Astrocyte (in vitro differentiated cells and primary cell): ENCODE measurements at regions not wholly inside any gene's neighbourhood (a gene's known extent, or its start where the extent isn't known, plus 50 kb on each side); places are given as distances from the start of the nearest gene placed in this dataset.

Source experiments
- DNase-seq: peaks from one replicate; pipeline ENCODE4 v3.0.0-alpha.2; 2010; ENCODE audit warnings: low read depth
- FAIRE-seq: peaks from 2 replicates; lab custom pipeline; 2011; peaks lifted over from hg19 to GRCh38; lab: Jason Lieb, UNC
- H2AFZ ChIP-seq: 2 replicates; pipeline ENCODE4 v1.6.0; 2012; ENCODE audit warnings: low read depth, low read length, inconsistent platforms
- H3K27ac ChIP-seq: 2 replicates; pipeline ENCODE4 v1.5.1; 2011; ENCODE audit warnings: low read depth, low read length, inconsistent platforms
- H3K27me3 ChIP-seq: 2 replicates; pipeline ENCODE4 v1.6.0; 2011; ENCODE audit warnings: low read length, inconsistent platforms; ENCODE audit not compliant: insufficient read depth
- H3K36me3 ChIP-seq: 2 replicates; pipeline ENCODE4 v1.5.1; 2011; ENCODE audit warnings: low read length, inconsistent platforms; ENCODE audit not compliant: insufficient read depth
- H3K4me1 ChIP-seq: 2 replicates; pipeline ENCODE4 v1.5.1; 2011; ENCODE audit warnings: low read length, inconsistent platforms; ENCODE audit not compliant: insufficient read depth
- H3K4me2 ChIP-seq: 2 replicates; pipeline ENCODE4 v1.6.0; 2012; ENCODE audit warnings: low read length, inconsistent platforms
- H3K4me3 ChIP-seq: 2 replicates; pipeline ENCODE4 v1.5.1; 2011; ENCODE audit warnings: low read depth, mild to moderate bottlenecking, low read length, inconsistent platforms; ENCODE audit not compliant: insufficient read depth
- H3K79me2 ChIP-seq: 2 replicates; pipeline ENCODE4 v1.6.0; 2012; ENCODE audit warnings: mild to moderate bottlenecking, low read length, inconsistent platforms; ENCODE audit not compliant: insufficient read depth
- H3K9ac ChIP-seq: 2 replicates; pipeline ENCODE4 v1.6.0; 2012; ENCODE audit warnings: mild to moderate bottlenecking, low read length, inconsistent platforms
- H3K9me3 ChIP-seq: 2 replicates; pipeline ENCODE4 v1.5.1; 2012; ENCODE audit warnings: low read depth, mild to moderate bottlenecking, low read length, inconsistent platforms; ENCODE audit not compliant: insufficient read depth
- H4K20me1 ChIP-seq: 2 replicates; pipeline ENCODE4 v1.6.0; 2012; ENCODE audit warnings: low read length, inconsistent platforms; ENCODE audit not compliant: insufficient read depth
- H3K27ac Mint-ChIP-seq: one replicate; pipeline ENCODE4 v1.8.0; 2021; ENCODE audit warnings: mild to moderate bottlenecking, mixed read lengths; ENCODE audit not compliant: unreplicated experiment
- H3K27me3 Mint-ChIP-seq: one replicate; pipeline ENCODE4 v1.8.0; 2021; ENCODE audit warnings: low read depth, mixed read lengths; ENCODE audit not compliant: unreplicated experiment
- H3K36me3 Mint-ChIP-seq: one replicate; pipeline ENCODE4 v1.8.0; 2021; ENCODE audit warnings: low read depth, mixed read lengths; ENCODE audit not compliant: unreplicated experiment
- H3K4me1 Mint-ChIP-seq: one replicate; pipeline ENCODE4 v1.8.0; 2021; ENCODE audit warnings: low read depth, mixed read lengths; ENCODE audit not compliant: unreplicated experiment
- H3K4me3 Mint-ChIP-seq: one replicate; pipeline ENCODE4 v1.8.0; 2021; ENCODE audit warnings: mild to moderate bottlenecking, moderate library complexity, mixed read lengths; ENCODE audit not compliant: unreplicated experiment
- H3K9me3 Mint-ChIP-seq: one replicate; pipeline ENCODE4 v1.8.0; 2021; ENCODE audit warnings: mild to moderate bottlenecking, mixed read lengths; ENCODE audit not compliant: unreplicated experiment
- EZH2 ChIP-seq: IDR thresholded peaks from 2 replicates; pipeline ENCODE4 v1.6.1; 2012; ENCODE audit warnings: mild to moderate bottlenecking, low read length, inconsistent platforms; ENCODE audit not compliant: insufficient read depth
- TF ChIP-seq, protein P1 (sequence below): IDR thresholded peaks from 2 replicates; pipeline ENCODE4 v1.5.1; 2011; ENCODE audit warnings: low read depth, mild to moderate bottlenecking, inconsistent platforms, low read length, moderate library complexity; ENCODE audit not compliant: insufficient read depth

DNA sequence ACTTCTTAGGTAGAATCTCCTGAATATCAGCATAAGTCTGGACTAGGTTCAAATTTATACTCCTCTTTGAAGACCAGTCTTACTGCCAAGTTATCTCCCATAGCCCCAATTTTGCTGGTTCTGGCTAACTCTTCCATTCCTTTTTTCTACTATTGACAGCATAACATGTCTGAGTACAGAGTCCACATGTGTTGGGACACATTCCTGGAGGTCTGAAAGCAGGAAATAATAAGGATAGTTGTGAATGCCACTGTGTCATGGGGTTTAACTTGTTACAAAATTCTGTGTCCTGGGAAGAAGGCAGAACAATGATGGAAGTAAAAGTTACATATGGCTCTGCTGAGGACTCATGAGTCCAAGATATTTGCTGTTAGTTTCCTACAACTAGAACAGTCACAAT lies 57.4 kb upstream of the ZBTB20 start:
- Mint-ChIP-seq H3K4me3 (no peak overlapping the region), H3K4me1 (no peaks in the 10 kb centered on the region), H3K27ac (no peak overlapping the region), H3K36me3 (no peaks in the 10 kb centered on the region), H3K27me3 (no peaks in the 10 kb centered on the region), H3K9me3 (peaks cover 1% of the 10 kb centered on the region)
- Histone ChIP-seq H2AFZ (no peak overlapping the region), H3K79me2 (no peaks in the 10 kb centered on the region), H3K9ac (no peak overlapping the region), H3K9me3 (no peaks in the 10 kb centered on the region), H3K4me1 (no peaks in the 10 kb centered on the region), H4K20me1 (no peaks in the 10 kb centered on the region), H3K27me3 (no peaks in the 10 kb centered on the region), H3K4me2 (no peak overlapping the region), H3K27ac (no peak overlapping the region), H3K36me3 (no peaks in the 10 kb centered on the region), H3K4me3 (no peak overlapping the region)
- FAIRE-seq (no peak), DNase-seq (no peak)
- TF ChIP-seq EZH2, result no peak
- TF ChIP-seq, protein P1, sequence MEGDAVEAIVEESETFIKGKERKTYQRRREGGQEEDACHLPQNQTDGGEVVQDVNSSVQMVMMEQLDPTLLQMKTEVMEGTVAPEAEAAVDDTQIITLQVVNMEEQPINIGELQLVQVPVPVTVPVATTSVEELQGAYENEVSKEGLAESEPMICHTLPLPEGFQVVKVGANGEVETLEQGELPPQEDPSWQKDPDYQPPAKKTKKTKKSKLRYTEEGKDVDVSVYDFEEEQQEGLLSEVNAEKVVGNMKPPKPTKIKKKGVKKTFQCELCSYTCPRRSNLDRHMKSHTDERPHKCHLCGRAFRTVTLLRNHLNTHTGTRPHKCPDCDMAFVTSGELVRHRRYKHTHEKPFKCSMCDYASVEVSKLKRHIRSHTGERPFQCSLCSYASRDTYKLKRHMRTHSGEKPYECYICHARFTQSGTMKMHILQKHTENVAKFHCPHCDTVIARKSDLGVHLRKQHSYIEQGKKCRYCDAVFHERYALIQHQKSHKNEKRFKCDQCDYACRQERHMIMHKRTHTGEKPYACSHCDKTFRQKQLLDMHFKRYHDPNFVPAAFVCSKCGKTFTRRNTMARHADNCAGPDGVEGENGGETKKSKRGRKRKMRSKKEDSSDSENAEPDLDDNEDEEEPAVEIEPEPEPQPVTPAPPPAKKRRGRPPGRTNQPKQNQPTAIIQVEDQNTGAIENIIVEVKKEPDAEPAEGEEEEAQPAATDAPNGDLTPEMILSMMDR, result no peak

GRCh38 chr3:115208066-115208750 lies 61.1 kb upstream of the ZBTB20 start:
- H3K36me3 ChIP-seq, result no peaks in the 10 kb centered on the region
- H4K20me1 ChIP-seq, result no peaks in the 10 kb centered on the region
- no peak overlapping the region for H3K27ac ChIP-seq
- FAIRE-seq (no peak), DNase-seq (no peak)
- no peak overlapping the region for H3K27ac Mint-ChIP-seq
- no peaks in the 10 kb centered on the region for H3K27me3 ChIP-seq
- no peak overlapping the region for H3K9ac ChIP-seq
- H3K4me1 ChIP-seq, result no peaks in the 10 kb centered on the region
- H3K4me3 ChIP-seq, result no peak overlapping the region
- H3K9me3 ChIP-seq, result no peaks in the 10 kb centered on the region
- no peak overlapping the region for H3K4me3 Mint-ChIP-seq
- H3K4me2 ChIP-seq, result no peak overlapping the region
- peaks cover 1% of the 10 kb centered on the region for H3K9me3 Mint-ChIP-seq
- no peak overlapping the region for H2AFZ ChIP-seq
- H3K36me3 Mint-ChIP-seq, result no peaks in the 10 kb centered on the region
- no peaks in the 10 kb centered on the region for H3K4me1 Mint-ChIP-seq
- no peak for TF ChIP-seq EZH2
- TF ChIP-seq, protein P1, result no peak
- no peaks in the 10 kb centered on the region for H3K79me2 ChIP-seq
- H3K27me3 Mint-ChIP-seq, result peaks cover 2% of the 10 kb centered on the region

DNA sequence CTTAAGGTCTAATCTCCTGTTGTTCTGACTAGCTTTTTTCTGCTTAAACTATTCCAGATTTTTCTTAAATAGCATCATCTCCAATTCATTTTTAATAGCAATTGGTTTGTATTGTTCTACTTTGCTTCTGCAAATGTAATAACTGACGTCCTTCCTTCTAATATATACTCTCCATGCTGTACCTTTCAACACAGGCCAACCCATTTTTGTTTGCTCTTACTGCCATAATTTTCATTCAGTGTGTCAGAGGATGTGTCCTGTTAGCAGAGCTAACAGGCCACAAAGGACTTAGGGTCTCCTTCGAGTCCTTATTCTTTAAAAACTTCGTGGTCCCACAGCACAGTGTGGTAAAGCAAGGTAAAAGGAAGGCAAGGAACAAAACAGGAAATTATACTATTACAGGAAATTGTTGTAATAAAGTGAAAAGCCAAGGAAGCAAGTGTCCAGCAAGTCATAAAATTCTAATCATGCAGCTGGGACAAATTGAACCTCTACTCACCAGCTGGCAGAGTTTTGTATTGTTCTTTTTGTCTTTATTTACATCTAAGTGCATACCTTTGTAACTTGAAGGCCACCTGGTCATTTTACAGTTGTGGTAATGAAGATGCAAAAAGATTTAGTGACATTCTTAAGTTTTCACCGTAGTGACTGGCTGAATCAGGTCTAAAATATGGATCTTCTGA lies 64.9 kb upstream of the ZBTB20 start:
- Mint-ChIP-seq H3K9me3 (peaks cover 1% of the 10 kb centered on the region), H3K36me3 (no peaks in the 10 kb centered on the region), H3K27me3 (peaks cover 2% of the 10 kb centered on the region), H3K27ac (no peak overlapping the region), H3K4me1 (no peaks in the 10 kb centered on the region), H3K4me3 (no peak overlapping the region)
- no peak overlapping the region for H2AFZ ChIP-seq
- no peak for DNase-seq
- H3K4me1 ChIP-seq, result no peaks in the 10 kb centered on the region
- no peak overlapping the region for H3K9ac ChIP-seq
- no peaks in the 10 kb centered on the region for H3K79me2 ChIP-seq
- no peak for FAIRE-seq
- H3K4me2 ChIP-seq, result no peak overlapping the region
- no peak overlapping the region for H3K4me3 ChIP-seq
- H4K20me1 ChIP-seq, result no peaks in the 10 kb centered on the region
- no peaks in the 10 kb centered on the region for H3K36me3 ChIP-seq
- no peaks in the 10 kb centered on the region for H3K27me3 ChIP-seq
- no peaks in the 10 kb centered on the region for H3K9me3 ChIP-seq
- H3K27ac ChIP-seq, result no peak overlapping the region
- TF ChIP-seq, protein P1, result no peak
- no peak for TF ChIP-seq EZH2
